Hematopoietic multipotent progenitor cell treated with erythropoietin and hydrocortisone succinate and interleukin-3 and kit ligand, for 17 days (in vitro differentiated cells): ENCODE measurements at regions not wholly inside any gene's neighbourhood (a gene's known extent, or its start where the extent isn't known, plus 50 kb on each side); places are given as distances from the start of the nearest gene placed in this dataset.
"Not testable (repeated sequence)": the region's sequence is repeated elsewhere in the genome, so short reads cannot be mapped to it uniquely, and the experiment has no call there.

ENCODE experiments used
- DNase-seq: peaks from one replicate; pipeline ENCODE4 v3.0.0-alpha.2; 2015; ENCODE audit warnings: low spot score

DNA sequence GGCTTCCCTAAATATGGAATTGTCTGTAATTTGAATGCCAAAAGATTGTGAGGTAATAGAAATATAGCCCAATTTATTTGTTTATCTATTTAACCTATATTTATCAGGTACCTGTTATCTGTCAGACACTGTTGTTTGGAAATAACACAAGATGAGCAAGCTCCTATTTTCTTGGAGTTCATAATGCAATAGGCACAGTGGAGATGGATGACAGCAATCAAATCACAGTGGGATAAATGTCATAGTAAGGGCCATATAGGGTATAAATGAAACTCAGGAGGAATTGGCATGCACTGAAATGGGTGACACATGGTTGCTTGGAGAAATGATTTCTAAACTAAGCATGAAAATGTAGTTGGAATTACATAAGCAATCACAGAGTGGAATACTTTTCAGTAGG is 761.8 kb upstream of the MBL2 start:
- DNase-seq = no peak

DNA sequence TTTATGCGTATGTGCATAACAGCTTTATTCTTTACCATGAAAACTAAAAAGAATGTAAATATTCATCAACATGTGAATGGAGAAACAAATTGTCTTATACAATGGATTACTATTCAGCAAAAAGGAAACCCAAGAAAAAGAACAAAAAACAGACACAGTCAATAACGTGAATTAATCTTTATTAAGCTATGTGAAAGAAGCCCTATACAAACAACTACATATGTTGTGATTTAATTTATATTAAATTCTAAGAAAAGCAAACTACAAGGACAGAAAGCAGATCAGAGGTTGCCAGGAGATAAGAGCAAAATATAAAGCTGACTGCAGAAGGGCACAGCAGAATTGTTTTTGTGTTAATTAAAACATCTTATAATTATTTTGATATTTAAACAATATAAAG is 756.4 kb upstream of the MBL2 start:
- DNase-seq = no peak

DNA sequence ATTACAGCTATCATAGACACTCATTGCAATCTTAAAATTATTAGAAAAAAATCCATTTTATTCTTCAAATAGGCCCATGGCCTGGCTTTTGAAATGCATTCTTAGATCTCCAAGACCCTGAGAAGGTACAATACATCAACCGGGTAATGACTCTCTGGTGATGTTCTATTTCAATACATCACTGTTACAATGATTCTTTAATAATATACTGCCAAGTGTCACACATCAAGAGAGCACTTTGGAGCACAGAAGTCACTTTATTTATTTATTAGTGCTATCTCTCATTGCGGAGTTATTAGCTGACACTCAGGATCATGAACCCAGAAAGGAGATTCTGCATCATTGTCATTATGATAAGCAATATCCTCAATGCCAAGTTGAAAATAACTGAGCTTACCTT is 748.5 kb upstream of the MBL2 start:
- DNase-seq = no peak

DNA sequence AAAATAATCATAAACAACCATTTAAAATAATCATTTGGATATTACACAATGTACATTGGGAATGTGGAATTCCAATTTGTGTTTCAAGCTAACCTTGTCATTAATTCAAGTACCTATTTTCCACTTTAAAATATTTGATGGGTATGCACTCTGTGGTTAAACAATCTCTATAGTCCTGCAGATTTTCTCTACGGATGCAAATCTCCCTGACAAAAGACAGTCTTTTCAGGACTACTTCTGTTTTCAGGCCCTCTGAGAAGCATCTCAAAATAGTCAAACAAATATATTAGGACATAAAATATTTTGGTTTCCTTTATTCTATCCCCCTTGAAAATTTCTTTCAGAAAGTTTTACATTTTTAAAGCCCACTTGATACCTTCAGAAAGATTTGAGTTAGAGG is 735.6 kb upstream of the MBL2 start:
- DNase-seq = no peak

DNA sequence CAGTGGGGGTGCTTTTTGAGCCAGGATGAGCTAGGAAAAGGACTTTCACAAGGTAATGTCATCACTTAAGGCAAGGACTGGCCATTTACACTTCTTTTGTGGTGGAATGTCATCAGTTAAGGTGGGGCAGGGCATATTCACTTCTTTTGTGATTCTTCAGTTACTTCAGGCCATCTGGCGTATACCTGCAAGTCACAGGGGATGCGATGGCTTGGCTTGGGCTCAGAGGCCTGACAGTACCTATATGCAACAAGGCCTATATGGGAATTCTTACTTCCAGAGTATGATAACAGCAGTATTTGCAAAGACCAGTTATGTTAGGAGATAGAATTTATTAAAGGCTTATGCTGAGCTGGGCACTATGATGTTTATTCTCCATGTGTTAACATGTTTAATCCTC is 731.9 kb upstream of the MBL2 start:
- not testable (repeated sequence) for DNase-seq

DNA sequence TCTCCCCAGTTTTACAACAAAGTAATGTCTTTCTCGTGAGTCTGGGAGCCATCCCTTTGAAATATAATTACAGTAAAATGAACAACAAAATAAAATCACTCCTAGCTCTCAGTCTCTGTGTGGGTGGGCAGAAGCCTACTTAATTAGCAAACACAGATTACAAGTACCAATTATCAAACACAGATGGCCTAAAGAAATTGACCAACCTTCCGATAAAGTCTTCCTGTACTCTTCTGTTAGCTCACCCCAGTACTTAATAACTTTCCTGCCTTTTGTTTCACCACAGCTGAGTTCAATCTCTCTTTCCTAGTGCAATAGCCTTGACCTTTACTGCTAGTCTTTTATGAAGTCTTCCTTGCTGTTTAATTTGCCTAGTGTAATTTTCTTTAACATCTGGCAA is 719.2 kb upstream of the MBL2 start:
- no peak for DNase-seq

DNA sequence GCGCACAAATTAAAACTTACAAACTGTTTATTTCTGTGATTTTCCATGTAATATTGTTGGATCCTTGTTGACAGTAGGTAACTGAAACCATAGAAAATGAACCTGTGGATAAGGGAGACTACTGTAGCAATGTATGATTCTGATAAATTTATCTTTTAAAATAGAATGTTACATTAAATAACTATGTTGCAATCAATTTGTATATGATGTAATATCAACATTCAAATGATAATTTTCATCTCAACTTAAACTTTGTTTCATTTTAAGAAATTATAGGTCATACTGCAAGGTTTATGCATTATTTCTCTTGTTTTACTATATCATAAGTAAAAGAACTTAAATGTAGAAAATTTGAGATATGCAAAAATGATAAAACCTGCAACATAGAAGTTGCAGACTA is 718.0 kb upstream of the MBL2 start:
- DNase-seq = no peak

DNA sequence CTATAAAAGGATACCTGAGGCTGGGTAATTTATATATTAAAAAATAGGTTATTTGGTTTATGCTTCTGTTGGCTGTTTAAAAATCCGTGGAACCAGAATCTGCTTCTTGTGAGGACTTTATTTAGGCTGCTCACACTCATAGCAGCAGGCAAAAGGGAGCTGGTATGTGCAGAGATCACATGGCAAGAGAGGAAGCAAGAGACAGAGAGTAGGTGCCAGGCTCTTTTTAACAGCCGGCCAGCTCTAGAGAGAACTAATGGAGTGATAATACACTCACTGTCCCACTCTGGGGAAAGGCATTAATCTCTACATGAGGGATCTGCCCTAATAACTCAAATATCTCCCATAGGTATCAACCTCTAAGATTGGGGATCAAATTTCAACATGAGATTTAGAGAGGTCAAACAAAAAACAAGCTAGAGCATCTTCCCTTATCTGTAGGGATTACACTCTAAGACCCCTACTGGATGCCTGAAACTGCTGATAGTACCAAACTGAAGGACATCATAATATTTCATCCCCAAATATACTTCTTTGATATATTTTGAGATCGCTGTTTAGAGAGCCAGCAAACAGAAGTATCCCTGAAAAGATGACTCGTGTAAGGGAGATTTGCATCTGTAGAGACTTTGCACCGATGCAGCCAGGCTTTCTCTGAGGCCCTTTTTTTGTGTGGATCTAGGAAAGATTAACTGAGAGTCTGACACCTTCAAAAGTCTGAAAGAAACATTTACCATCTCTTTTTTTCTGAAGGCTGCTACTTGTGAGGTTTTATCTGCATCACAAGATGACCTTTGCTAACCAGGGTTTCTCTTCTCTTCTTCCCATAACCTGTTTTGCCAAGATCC is 717.0 kb upstream of the MBL2 start:
- DNase-seq = no peak

DNA sequence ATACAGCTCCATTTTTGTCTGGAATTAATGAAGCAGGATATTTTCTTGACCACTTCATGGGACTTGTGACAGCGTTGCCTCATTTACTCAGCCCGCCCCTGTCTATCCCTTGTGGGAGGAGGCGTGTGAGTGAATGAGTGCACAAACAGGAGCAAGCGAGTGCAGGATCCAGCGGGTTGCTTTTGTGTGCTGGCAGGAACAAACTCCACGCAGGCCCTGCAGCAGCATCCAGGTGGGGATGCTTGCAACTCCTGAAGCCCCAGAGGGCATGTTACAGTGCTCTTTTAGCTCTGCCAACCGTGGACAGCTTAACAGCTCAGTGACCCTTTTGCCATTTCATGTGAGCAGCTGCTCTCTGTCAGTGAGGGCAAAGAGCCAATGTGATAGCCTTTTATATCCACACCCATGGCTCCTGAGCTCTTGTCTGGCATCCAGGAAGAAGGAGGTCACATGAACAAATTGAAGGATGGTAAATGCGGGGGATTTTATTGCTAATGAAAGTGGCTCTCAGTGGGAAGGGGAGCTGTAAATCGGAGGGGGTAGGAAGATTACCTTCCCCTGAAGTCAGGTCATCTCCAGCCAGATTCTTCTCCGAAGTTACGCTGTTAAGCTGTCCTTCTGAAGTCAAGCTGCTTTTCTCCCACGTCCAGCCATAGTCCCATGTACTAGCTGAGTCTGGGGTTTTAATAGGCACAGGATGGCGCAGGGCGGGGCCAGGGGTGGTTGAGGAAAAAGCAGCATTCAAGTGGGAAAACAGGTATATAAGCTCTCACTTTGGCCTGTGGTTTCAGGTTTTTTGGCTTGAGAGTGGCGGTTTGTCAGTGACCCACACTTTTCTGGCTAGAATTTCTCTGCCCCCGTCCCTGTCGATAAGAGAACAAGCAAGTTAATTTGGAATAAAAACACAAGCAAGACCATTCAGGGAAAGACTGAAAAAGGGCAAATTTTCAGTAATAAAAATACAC is 714.7 kb upstream of the MBL2 start:
- no peak for DNase-seq

DNA sequence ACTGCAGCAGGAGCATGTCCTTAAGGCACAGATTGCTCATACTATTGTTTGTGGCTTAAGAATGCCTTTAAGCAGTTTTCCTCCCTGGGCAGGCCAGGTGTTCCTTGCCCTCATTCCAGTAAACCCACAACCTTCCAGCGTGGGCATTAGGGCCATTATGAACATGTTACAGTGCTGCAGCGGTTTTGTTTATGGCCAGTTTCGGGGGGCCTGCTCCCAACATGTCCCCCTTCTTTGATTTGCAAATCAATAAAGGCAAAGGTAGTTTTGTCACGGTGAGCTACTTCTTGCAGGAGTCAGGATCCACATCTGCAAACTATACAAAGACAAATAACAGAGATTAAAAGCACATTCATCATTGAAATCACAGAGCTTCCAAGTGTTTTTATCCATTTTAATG is 712.8 kb upstream of the MBL2 start:
- DNase-seq = not testable (repeated sequence)

DNA sequence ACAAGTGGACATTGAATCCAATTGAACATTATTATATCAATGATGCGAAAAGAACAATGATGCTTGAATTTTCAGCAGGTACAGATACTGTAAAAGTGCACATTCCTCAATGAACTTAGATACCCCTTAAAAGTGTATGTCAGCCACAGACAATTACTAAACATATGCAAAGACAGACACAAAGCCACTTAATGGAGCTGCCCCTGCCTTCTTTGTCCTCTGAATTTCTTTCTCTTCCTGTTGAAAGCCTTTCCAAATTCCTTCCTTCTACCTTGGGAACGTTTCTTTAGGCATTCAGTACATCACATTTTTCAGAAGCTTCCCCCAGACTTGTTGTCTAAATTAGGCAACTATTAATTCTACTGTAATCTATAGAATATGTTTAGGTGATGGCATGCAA is 706.8 kb upstream of the MBL2 start:
- DNase-seq = no peak

DNA sequence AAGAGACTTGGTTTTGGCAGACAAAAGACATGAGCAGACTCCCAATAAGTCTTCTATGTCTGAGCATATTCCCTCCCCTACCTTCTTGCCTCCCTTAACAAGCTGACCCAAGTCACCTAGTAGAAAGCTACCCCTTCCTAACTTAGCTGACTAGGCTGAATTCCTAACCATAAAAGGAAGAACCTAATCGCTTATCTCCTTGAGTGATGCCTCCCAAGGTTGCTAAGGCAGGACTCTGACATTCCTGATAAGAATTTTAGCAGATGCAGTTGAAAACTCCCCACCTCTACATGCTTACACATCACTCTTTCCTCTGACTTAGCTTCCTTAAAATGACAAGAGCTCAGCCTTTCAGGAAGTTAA is 704.7 kb upstream of the MBL2 start:
- DNase-seq = no peak

DNA sequence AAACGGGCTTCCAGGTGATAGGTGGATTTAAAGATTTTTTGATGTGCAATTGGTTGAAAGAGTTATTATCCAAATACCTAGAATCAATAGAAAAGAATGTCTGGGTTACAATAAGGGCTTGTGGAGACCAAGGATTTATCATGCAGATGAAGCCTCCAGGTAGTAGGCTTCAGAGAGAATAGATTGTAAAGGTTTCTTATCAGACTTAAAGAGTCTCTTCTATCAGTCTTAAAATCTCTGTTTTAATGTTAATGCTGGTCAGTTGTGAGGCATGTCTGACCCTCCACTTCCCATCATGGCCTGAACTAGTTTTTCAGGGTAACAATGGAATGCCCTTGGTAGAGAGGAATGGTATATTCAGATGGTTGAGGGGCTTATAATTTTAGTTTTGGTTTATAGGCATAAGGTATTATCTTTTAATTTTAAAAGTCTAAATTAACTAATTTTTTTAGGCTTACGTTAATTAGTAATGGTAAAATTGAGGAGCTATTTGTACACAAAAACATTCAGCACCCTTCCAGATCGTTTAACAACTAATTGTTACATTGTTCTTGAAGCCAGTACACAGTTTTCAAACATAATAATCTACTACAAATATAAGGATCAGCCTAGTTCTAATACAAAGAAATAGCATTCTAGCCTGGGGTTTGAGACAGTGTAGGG is 704.2 kb upstream of the MBL2 start:
- no peak for DNase-seq

DNA sequence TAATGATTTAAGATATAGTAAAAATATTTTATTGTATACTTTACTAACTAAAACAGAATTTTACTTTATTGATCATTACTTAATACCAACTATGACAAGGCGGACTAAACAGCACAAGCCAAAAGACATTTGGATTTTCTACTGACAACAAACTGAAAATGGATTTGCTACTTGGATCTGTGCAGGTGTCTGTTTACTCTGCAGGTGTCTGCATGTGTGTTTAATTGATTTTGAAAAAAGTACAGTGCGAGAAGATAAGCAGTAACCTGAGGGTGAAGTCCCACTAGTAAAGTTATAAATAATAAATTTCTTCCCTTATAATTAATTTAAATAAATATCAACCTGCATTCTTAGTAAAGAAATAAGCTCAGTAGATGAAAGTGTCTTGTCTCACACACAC is 696.8 kb upstream of the MBL2 start:
- DNase-seq = no peak

DNA sequence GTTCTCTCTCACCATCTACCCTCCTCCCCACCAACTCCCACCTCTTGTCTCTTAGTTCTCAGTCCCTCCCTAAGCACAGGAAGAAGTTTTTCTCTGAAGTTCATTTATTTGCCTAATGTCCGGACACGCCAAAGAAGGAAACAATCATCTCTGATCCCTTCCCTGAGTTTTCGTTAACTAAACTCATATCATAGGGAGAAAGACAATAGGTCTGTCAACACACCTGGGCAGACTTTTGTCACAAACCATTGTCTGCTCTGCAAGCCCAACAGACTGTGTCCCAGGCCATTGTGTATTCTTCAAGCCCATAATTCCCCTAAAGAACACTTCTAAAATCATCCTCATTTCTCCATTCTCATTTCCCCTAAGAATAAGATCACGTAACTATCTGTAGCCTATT is 691.0 kb upstream of the MBL2 start:
- no peak for DNase-seq

DNA sequence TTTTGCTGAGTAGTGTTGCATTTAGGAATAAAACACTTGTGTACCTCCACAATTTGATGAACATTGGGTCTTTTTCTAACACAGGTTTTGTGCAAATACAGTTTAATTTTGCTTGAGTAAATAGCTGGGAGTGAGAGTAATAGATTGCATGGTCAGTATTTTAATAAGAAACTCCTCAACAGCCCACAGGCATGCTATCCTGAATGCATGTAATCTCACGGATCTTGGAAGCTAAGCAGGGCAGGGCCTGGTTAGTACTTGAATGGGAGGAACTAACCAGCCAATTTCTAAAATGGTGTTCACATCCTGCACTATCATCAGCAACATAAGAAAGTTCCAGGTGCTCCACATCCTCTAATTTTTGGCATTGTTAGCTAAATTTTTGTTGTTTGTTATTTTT is 685.4 kb upstream of the MBL2 start:
- no peak for DNase-seq

DNA sequence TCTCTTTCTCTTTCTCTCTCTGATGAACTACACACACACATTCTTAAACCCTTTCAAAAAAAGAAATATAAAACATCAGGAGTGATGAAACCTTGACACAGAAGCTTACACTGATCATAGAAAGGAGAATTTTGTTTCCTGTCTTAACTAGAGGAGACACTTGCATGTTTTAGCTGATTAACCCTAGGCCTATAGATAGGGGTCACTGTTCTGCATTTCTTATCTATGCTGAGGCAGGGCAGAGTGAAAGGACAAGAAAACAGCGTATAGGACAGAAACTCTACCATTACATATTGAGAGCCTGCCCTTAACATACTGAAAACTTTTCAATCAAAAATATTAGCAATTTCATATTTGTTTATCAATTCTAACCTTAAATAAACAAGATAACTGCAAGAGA is 680.6 kb upstream of the MBL2 start:
- no peak for DNase-seq

DNA sequence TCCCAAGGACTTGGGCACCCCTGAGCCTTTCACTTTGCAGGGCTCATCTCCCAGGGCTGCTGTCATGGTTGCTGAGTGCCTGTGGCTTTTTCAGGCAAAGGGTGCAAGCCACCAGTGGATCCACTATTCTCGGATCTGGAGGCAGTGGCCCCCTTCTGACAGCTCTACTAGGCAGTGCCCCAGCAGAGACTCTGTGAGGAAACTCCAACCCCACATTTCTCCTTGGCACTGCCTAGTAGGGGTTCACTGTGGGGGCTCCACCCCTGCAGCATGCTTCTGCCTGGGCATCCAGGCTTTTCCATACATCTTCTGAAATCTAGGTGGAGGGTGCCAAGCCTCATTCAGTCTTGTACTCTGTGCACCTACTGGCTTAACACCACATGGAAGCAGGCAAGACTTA is 675.0 kb upstream of the MBL2 start:
- no peak for DNase-seq

DNA sequence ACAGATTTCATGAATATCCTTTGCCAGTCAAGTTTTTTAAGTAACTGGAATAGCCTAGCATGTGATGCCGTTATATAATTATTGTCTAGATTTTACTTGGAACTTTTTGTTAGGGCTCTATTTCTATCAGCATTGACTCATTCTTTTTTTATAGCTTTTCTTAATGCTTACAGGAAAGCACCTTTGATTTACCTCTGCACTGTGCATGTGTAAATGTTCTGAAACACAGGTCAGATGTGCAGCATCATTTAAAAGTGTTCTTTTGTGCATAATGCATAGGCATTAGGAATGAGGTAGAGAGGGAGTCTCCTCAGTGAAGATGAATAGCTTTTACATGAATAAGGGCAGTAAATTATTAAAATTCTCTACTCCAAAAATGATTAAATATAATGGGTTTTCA is 669.3 kb upstream of the MBL2 start:
- no peak for DNase-seq

DNA sequence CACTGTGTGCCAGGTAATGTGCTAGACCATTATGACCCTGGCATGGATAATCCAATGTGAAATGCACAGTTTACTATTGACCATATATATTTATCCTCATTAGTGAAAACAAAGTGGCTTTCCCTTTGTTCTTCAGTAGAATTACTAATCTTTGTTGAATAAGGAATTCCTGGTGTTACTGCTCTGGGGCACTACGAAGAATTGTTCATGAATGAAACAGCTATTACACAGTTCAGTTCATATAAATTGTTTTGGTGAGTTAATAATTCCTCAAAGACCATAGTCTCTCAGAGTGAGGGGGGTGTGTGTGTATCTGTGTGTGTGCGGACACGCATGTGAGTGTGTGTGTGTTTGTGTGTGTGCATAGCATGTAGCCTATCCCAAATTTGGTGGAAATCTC is 668.0 kb upstream of the MBL2 start:
- no peak for DNase-seq

DNA sequence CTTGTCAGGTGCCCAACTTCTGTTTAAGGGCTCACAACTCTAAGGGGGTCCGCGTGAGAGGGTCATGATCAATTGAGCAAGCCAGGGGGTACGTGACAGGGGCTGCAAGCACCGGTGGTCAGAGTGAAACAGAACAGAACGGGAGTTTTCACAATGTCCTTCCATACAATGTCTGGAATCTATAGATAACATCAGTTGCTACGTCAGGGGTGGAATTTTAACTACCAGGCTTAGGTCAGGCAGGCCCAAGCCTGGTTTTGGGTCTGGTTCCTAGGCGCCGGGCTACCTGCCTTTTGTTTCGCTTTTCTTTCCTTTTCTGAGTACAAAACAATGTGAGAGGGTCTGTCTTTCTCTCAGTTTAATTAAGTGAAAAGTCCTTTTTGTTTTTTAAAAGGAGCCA is 666.5 kb upstream of the MBL2 start:
- DNase-seq = not testable (repeated sequence)

DNA sequence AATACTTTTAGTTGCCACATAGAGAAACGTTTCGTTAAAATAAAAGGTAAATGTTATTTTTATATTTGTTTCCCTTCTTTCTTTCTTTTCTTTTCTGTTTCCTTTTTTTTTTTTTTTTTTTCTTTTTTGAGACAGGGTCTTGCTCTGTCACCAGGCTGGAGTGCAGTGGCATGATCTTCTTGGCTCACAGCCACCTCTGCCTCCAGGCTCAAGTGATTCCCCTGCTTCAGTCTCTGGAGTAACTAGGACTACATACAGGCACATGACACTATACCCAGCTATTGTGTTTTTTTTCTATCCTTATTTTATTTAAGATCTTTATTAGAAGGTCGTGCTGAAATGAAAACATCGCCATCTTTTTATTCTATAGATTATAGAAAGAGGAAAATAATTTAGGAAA is 661.8 kb upstream of the MBL2 start:
- DNase-seq = no peak

DNA sequence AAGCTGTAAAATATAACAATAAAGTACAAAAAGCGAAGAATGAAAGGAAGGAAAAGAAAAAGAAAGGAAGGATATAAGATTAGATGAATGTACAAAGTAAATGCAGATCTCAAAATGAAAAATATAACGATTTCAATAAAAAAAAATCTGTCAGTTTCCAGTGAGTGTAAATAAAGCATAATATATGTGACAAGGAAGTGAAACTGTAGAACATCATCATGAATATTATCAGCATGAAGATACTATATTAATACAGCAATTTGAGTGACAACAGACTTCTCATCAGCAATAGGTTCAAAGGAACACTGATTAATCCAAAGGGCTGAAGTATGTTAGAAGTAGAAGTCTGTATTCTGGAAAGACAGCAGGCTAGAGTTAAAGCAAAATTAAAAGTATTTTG is 659.5 kb upstream of the MBL2 start:
- DNase-seq = no peak
